ENCODE measurements at regions not wholly inside any gene's neighbourhood (a gene's known extent, or its start where the extent isn't known, plus 50 kb on each side); places are given as distances from the start of the nearest gene placed in this dataset.

- Histone ChIP-seq H3K9me2 (replicated peaks; ENCODE audit: insufficient read depth, low read length) (no peaks in the 10 kb centered on the region), H3K4me1 (ENCODE audit: low read length) (no peaks in the 10 kb centered on the region), H2AFZ (ENCODE audit: low read length) (no peak overlapping the region), H3F3A (ENCODE audit: insufficient read depth, low read length) (no peaks in the 10 kb centered on the region), H3K4me2 (ENCODE audit: low read depth, low read length) (no peak overlapping the region), H3K79me2 (ENCODE audit: low read length) (no peaks in the 10 kb centered on the region), H3K36me3 (replicated peaks; ENCODE audit: insufficient read depth, low read length) (no peaks in the 10 kb centered on the region), H3K27ac (ENCODE audit: low read length) (no peak overlapping the region), H3K9ac (ENCODE audit: low read length) (no peak overlapping the region), H3K27me3 (replicated peaks; ENCODE audit: insufficient read depth, low read length) (no peaks in the 10 kb centered on the region; the same call in 1 of the 2 replicates), H4K20me1 (ENCODE audit: insufficient read depth, low read length) (no peaks in the 10 kb centered on the region), H3K4me3 (ENCODE audit: low read length) (no peak overlapping the region), H3K9me3 (replicated peaks; ENCODE audit: insufficient read depth, low read length) (no peaks in the 10 kb centered on the region)
- TF ChIP-seq CTCF (IDR thresholded peaks at IDR 0.05; ENCODE audit: low read length) (no peak), EZH2 (optimal IDR thresholded peaks at IDR 0.05; ENCODE audit: low read depth, low read length) (no peak), EZH2phosphoT487 (IDR thresholded peaks at IDR 0.05; ENCODE audit: low read length) (no peak)
- no peak for DNase-seq
Observed at GRCh38 chr12:111072299-111072698, 151.9 kb upstream of the MYL2 start.

GRCh38 chr12:111069886-111070285 is 149.5 kb upstream of the MYL2 start:
- Histone ChIP-seq H3K4me2 (ENCODE audit: low read depth, low read length) (no peak overlapping the region), H3K79me2 (ENCODE audit: low read length) (no peaks in the 10 kb centered on the region), H3K27ac (ENCODE audit: low read length) (no peak overlapping the region), H3F3A (ENCODE audit: insufficient read depth, low read length) (no peaks in the 10 kb centered on the region), H2AFZ (ENCODE audit: low read length) (no peak overlapping the region), H3K4me3 (ENCODE audit: low read length) (no peak overlapping the region), H3K9ac (ENCODE audit: low read length) (no peak overlapping the region), H3K36me3 (replicated peaks; ENCODE audit: insufficient read depth, low read length) (no peaks in the 10 kb centered on the region), H3K9me2 (replicated peaks; ENCODE audit: insufficient read depth, low read length) (no peaks in the 10 kb centered on the region), H3K27me3 (replicated peaks; ENCODE audit: insufficient read depth, low read length) (no peaks in the 10 kb centered on the region), H3K4me1 (ENCODE audit: low read length) (no peaks in the 10 kb centered on the region), H3K9me3 (replicated peaks; ENCODE audit: insufficient read depth, low read length) (no peaks in the 10 kb centered on the region), H4K20me1 (ENCODE audit: insufficient read depth, low read length) (no peaks in the 10 kb centered on the region)
- TF ChIP-seq CTCF (IDR thresholded peaks at IDR 0.05; ENCODE audit: low read length) = no peak
- TF ChIP-seq EZH2phosphoT487 (IDR thresholded peaks at IDR 0.05; ENCODE audit: low read length) = no peak
- TF ChIP-seq EZH2 (optimal IDR thresholded peaks at IDR 0.05; ENCODE audit: low read depth, low read length) = no peak
- DNase-seq = no peak

GRCh38 chr12:111068290-111068689 is 147.9 kb upstream of the MYL2 start:
- H3K27ac ChIP-seq (ENCODE audit: low read length) = no peak overlapping the region
- H3K9me2 ChIP-seq (replicated peaks; ENCODE audit: insufficient read depth, low read length) = no peaks in the 10 kb centered on the region
- no peak overlapping the region for H3K4me3 ChIP-seq (ENCODE audit: low read length)
- no peak overlapping the region for H3K4me2 ChIP-seq (ENCODE audit: low read depth, low read length)
- no peaks in the 10 kb centered on the region for H3K9me3 ChIP-seq (replicated peaks; ENCODE audit: insufficient read depth, low read length)
- H3K36me3 ChIP-seq (replicated peaks; ENCODE audit: insufficient read depth, low read length) = no peaks in the 10 kb centered on the region
- no peak overlapping the region for H2AFZ ChIP-seq (ENCODE audit: low read length)
- H3K79me2 ChIP-seq (ENCODE audit: low read length) = no peaks in the 10 kb centered on the region
- H3F3A ChIP-seq (ENCODE audit: insufficient read depth, low read length) = no peaks in the 10 kb centered on the region
- H4K20me1 ChIP-seq (ENCODE audit: insufficient read depth, low read length) = no peaks in the 10 kb centered on the region
- TF ChIP-seq EZH2 (optimal IDR thresholded peaks at IDR 0.05; ENCODE audit: low read depth, low read length) = no peak
- TF ChIP-seq CTCF (IDR thresholded peaks at IDR 0.05; ENCODE audit: low read length) = no peak
- no peak for TF ChIP-seq EZH2phosphoT487 (IDR thresholded peaks at IDR 0.05; ENCODE audit: low read length)
- no peak overlapping the region for H3K9ac ChIP-seq (ENCODE audit: low read length)
- no peaks in the 10 kb centered on the region for H3K27me3 ChIP-seq (replicated peaks; ENCODE audit: insufficient read depth, low read length)
- DNase-seq = no peak
- H3K4me1 ChIP-seq (ENCODE audit: low read length) = no peaks in the 10 kb centered on the region

All from MM.1S (cell line).